Vagina (tissue), 2 donors: ENCODE measurements at regions not wholly inside any gene's neighbourhood (a gene's known extent, or its start where the extent isn't known, plus 50 kb on each side); places are given as distances from the start of the nearest gene placed in this dataset.

Experiments used
- CTCF ChIP-seq, 3 experiments: fragments of 450-650 bp in 2 of 3; fragments of 200-600 bp in 1 of 3; sonication (generic) in 1 of 3; IDR thresholded peaks; one replicate each; pipeline ENCODE4 v1.5.1; 2017 to 2019; ENCODE audit warnings: antibody characterized with exemption in 3 of 3, mild to moderate bottlenecking in 2 of 3, moderate library complexity in 2 of 3
- POLR2A ChIP-seq, 2 donors: fragments of 450-650 bp; IDR thresholded peaks; one replicate each; pipeline ENCODE4 v1.6.1; 2017; ENCODE audit warnings: antibody characterized with exemption in 2 of 2, mild to moderate bottlenecking in 2 of 2, moderate library complexity in 2 of 2

DNA sequence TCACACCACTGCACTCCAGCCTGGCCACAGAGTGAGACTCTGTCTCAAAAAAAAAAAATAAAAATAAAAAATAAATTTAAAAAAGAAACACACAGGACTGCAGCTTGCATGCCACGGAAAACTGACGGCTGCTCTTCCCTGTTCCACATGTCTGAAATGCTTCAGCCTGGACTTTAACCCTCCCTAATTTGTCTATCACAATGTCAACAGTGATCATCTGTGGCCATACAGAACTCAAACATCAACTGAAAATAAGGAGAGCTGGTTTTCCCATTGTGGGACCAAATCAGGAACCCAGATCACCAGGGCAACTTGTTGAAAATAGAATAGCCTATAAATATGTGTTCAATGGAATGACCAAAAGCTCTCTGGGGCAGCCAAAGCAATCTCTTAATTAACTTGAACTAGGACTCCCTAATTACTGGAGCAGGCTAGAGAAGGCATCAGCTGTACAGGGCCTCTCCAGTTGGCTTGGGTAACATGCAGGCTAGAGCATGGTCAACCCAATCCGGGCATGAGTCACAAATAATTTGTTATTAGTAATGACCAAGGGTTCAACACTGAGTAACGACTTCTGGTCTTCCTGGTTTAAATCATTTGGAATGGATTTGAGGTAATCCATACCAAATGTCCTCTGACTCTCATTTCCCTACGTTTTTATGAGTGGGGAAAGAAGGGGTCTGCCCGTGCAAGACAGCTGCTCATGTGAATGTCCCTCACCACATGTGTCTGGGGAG is 62.7 kb upstream of the KAZN start:
- TF ChIP-seq CTCF (IDR thresholded peaks at IDR 0.05) (no peak), POLR2A (IDR thresholded peaks at IDR 0.05) (no peak)
